K562 (cell line): ENCODE measurements at regions not wholly inside any gene's neighbourhood (a gene's known extent, or its start where the extent isn't known, plus 50 kb on each side); places are given as distances from the start of the nearest gene placed in this dataset.

Source experiments
- BRD4 ChIP-seq: fragments of 200-600 bp; sonication (generic); IDR thresholded peaks from 2 replicates; pipeline ENCODE4 v1.6.1; 2017; ENCODE audit warnings: inconsistent platforms
- SIN3A ChIP-seq, 2 experiments: fragments of 150-350 bp in 1 of 2; IDR thresholded peaks; 2 replicates each; pipeline ENCODE4 v1.6.1; 2011 to 2016; ENCODE audit warnings: borderline replicate concordance in 2 of 2, low read depth in 2 of 2, low read length in 2 of 2, mild to moderate bottlenecking in 2 of 2, moderate library complexity in 2 of 2; ENCODE audit not compliant: control insufficient read depth in 1 of 2
- SMARCE1 ChIP-seq: fragments of 450-650 bp; IDR thresholded peaks from 2 replicates; pipeline ENCODE4 v1.7.1; 2016; ENCODE audit warnings: mild to moderate bottlenecking
- ZNF121 ChIP-seq: sonication (generic); formaldehyde crosslinking; conservative IDR thresholded peaks from 2 replicates; pipeline ENCODE4 v1.8.0; 2022; ENCODE audit warnings: missing genetic modification reagents
- ZNF507 ChIP-seq: conservative IDR thresholded peaks from 2 replicates; pipeline ENCODE4 v1.6.1; 2017; ENCODE audit warnings: missing genetic modification characterization, missing compliant biosample characterization
- ZNF589 ChIP-seq: fragments of 200-800 bp; sonication (Bioruptor generic); IDR thresholded peaks from 2 replicates; pipeline ENCODE4 v1.6.1; 2016; ENCODE audit warnings: low read depth, missing genetic modification characterization, missing compliant biosample characterization
- ZNF766 ChIP-seq: fragments of 200-800 bp; sonication (Bioruptor generic); conservative IDR thresholded peaks from 2 replicates; pipeline ENCODE4 v1.6.1; 2016; ENCODE audit warnings: missing genetic modification characterization, missing compliant biosample characterization
- TF ChIP-seq, protein P1 (sequence below), 2 experiments: fragments of 450-650 bp; formaldehyde crosslinking in 1 of 2; IDR thresholded peaks; 2 replicates each; pipeline versions ENCODE4 v1.4.0 to v1.6.1; 2014 to 2020; ENCODE audit warnings: mild to moderate bottlenecking in 2 of 2, borderline replicate concordance in 1 of 2, low read depth in 1 of 2
- TF ChIP-seq, protein P2 (sequence below): fragments of 250-450 bp; sonication (Bioruptor Pico); IDR thresholded peaks from 2 replicates; pipeline ENCODE4 v1.8.0; 2021; ENCODE audit warnings: borderline replicate concordance, mild to moderate bottlenecking, moderate library complexity; ENCODE audit not compliant: poor library complexity, severe bottlenecking
- TF ChIP-seq, protein P3 (sequence below): fragments of 450-650 bp; formaldehyde crosslinking; IDR thresholded peaks from 2 replicates; pipeline ENCODE4 v1.4.0; 2020; ENCODE audit warnings: mild to moderate bottlenecking, moderate library complexity
- TF ChIP-seq, protein P4 (sequence below): sonication (generic); formaldehyde crosslinking; IDR thresholded peaks from 2 replicates; pipeline ENCODE4 v1.8.0; 2023; ENCODE audit warnings: mild to moderate bottlenecking, missing genetic modification reagents
- TF ChIP-seq, protein P5 (sequence below): sonication (generic); formaldehyde crosslinking; IDR thresholded peaks from 2 replicates; pipeline ENCODE4 v1.8.0; 2022; ENCODE audit warnings: mild to moderate bottlenecking, missing genetic modification reagents

DNA sequence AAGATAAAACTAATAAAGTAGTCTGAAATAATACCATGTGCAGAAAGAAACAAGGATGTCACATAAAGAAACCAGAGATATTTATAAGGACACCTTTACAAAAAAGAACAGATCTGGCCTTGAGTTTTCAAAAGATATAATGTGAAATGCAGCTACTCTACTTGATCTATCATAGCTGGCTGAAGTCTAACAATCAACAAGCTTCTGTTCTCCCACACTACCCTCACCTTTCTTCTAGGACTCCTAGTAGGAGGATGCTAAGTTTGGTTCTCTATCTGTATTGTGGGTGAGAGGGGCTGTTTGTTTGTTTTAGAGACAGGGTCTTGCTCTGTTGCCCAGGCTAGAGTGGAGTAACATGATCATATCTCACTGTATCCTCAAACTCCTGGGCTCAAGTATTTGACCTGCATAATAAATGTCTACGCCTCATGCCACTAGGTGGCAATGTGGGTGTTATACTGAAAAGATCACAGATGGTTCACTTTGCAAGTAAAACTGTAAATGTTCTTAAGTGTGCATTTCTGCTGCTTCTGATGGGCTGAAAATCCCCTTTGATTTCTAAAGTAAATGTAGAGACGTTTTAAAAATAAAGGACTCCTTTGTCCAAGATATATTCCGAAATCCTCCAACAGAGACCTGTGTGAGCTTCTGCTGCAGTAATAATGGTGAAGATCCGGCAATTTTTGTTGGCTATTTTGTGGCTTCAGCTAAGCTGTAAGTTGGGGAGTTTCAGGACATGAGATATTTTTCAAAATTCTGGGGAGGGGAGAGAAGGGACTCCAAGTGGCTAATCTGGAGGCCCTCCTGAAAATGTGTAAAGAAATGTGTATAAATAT lies 269.3 kb downstream of the DAD1 start (continued):
- TF ChIP-seq, protein P1, sequence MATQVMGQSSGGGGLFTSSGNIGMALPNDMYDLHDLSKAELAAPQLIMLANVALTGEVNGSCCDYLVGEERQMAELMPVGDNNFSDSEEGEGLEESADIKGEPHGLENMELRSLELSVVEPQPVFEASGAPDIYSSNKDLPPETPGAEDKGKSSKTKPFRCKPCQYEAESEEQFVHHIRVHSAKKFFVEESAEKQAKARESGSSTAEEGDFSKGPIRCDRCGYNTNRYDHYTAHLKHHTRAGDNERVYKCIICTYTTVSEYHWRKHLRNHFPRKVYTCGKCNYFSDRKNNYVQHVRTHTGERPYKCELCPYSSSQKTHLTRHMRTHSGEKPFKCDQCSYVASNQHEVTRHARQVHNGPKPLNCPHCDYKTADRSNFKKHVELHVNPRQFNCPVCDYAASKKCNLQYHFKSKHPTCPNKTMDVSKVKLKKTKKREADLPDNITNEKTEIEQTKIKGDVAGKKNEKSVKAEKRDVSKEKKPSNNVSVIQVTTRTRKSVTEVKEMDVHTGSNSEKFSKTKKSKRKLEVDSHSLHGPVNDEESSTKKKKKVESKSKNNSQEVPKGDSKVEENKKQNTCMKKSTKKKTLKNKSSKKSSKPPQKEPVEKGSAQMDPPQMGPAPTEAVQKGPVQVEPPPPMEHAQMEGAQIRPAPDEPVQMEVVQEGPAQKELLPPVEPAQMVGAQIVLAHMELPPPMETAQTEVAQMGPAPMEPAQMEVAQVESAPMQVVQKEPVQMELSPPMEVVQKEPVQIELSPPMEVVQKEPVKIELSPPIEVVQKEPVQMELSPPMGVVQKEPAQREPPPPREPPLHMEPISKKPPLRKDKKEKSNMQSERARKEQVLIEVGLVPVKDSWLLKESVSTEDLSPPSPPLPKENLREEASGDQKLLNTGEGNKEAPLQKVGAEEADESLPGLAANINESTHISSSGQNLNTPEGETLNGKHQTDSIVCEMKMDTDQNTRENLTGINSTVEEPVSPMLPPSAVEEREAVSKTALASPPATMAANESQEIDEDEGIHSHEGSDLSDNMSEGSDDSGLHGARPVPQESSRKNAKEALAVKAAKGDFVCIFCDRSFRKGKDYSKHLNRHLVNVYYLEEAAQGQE (IDR thresholded peaks at IDR 0.05; ENCODE audit: borderline replicate concordance) = peak; percentile 64; the same call in 1 of the 2 replicates
- TF ChIP-seq, protein P1 (CRISPR knock-in tag; IDR thresholded peaks at IDR 0.05; ENCODE audit: low read depth) = no peak
- TF ChIP-seq ZNF507 (tag) (no peak), ZNF589 (CRISPR knock-in tag) (no peak), SIN3A (IDR thresholded peaks at IDR 0.05; ENCODE audit: borderline replicate concordance in 2 of 2, control insufficient read depth in 1 of 2, low read depth in 2 of 2, low read length in 2 of 2) (no peak), ZNF766 (CRISPR knock-in tag) (no peak), ZNF121 (peak; percentile 20; the same call in 1 of the 2 replicates), SMARCE1 (no peak), BRD4 (no peak)
- TF ChIP-seq, protein P2, sequence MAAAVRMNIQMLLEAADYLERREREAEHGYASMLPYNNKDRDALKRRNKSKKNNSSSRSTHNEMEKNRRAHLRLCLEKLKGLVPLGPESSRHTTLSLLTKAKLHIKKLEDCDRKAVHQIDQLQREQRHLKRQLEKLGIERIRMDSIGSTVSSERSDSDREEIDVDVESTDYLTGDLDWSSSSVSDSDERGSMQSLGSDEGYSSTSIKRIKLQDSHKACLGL (CRISPR knock-in tag) = no peak
- TF ChIP-seq, protein P3, sequence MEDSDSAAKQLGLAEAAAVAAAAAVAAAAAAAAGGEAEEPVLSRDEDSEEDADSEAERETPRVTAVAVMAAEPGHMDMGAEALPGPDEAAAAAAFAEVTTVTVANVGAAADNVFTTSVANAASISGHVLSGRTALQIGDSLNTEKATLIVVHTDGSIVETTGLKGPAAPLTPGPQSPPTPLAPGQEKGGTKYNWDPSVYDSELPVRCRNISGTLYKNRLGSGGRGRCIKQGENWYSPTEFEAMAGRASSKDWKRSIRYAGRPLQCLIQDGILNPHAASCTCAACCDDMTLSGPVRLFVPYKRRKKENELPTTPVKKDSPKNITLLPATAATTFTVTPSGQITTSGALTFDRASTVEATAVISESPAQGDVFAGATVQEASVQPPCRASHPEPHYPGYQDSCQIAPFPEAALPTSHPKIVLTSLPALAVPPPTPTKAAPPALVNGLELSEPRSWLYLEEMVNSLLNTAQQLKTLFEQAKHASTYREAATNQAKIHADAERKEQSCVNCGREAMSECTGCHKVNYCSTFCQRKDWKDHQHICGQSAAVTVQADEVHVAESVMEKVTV (CRISPR knock-in tag) = peak; percentile 61
- TF ChIP-seq, protein P4, sequence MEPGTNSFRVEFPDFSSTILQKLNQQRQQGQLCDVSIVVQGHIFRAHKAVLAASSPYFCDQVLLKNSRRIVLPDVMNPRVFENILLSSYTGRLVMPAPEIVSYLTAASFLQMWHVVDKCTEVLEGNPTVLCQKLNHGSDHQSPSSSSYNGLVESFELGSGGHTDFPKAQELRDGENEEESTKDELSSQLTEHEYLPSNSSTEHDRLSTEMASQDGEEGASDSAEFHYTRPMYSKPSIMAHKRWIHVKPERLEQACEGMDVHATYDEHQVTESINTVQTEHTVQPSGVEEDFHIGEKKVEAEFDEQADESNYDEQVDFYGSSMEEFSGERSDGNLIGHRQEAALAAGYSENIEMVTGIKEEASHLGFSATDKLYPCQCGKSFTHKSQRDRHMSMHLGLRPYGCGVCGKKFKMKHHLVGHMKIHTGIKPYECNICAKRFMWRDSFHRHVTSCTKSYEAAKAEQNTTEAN (CRISPR knock-in tag) = no peak
- TF ChIP-seq, protein P5, sequence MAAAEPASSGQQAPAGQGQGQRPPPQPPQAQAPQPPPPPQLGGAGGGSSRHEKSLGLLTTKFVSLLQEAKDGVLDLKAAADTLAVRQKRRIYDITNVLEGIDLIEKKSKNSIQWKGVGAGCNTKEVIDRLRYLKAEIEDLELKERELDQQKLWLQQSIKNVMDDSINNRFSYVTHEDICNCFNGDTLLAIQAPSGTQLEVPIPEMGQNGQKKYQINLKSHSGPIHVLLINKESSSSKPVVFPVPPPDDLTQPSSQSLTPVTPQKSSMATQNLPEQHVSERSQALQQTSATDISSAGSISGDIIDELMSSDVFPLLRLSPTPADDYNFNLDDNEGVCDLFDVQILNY = no peak
